Fibroblast of lung (primary cell): ENCODE measurements at regions not wholly inside any gene's neighbourhood (a gene's known extent, or its start where the extent isn't known, plus 50 kb on each side); places are given as distances from the start of the nearest gene placed in this dataset.

ENCODE experiments used
- DNase-seq, 2 donors: peaks; one replicate each; pipeline versions ENCODE4 v3.0.0 to v3.0.0-alpha.2; 2010; ENCODE audit warnings: low read depth in 2 of 2
- H2AFZ ChIP-seq: 2 replicates; pipeline ENCODE4 v1.5.1; 2012; ENCODE audit warnings: low read length, control low read depth, inconsistent platforms
- H3K27ac ChIP-seq: 2 replicates; pipeline ENCODE4 v1.5.1; 2011; ENCODE audit warnings: low read length, control low read depth; ENCODE audit not compliant: insufficient read depth
- H3K27me3 ChIP-seq: 2 replicates; pipeline ENCODE4 v1.5.1; 2011; ENCODE audit warnings: mild to moderate bottlenecking, low read length; ENCODE audit not compliant: control insufficient read depth, insufficient read depth
- H3K36me3 ChIP-seq: 2 replicates; pipeline ENCODE4 v1.5.1; 2011; ENCODE audit warnings: low read length; ENCODE audit not compliant: control insufficient read depth, insufficient read depth
- H3K4me1 ChIP-seq: 2 replicates; pipeline ENCODE4 v1.5.1; 2011; ENCODE audit warnings: low read length; ENCODE audit not compliant: control insufficient read depth, insufficient read depth; ENCODE audit errors: extremely low read depth
- H3K4me2 ChIP-seq: 2 replicates; pipeline ENCODE4 v1.5.1; 2011; ENCODE audit warnings: low read length, control low read depth; ENCODE audit not compliant: insufficient read depth; ENCODE audit errors: extremely low read depth
- H3K4me3 ChIP-seq, 4 experiments: fragments of 200-600 bp in 1 of 4; sonication (generic) in 1 of 4; replicated peaks in 1 of 4; 2 replicates each; pipeline ENCODE4 v1.5.1; 2011 to 2016; ENCODE audit warnings: low read length in 4 of 4, low read depth in 3 of 4, mild to moderate bottlenecking in 3 of 4, control low read depth in 2 of 4, inconsistent platforms in 1 of 4, mixed read lengths in 1 of 4; ENCODE audit not compliant: insufficient read depth in 1 of 4; ENCODE audit errors: control extremely low read depth in 1 of 4
- H3K79me2 ChIP-seq: 2 replicates; pipeline ENCODE4 v1.5.1; 2012; ENCODE audit warnings: mild to moderate bottlenecking, low read length, inconsistent platforms; ENCODE audit not compliant: control insufficient read depth, insufficient read depth
- H3K9ac ChIP-seq: 2 replicates; pipeline ENCODE4 v1.5.1; 2011; ENCODE audit warnings: mild to moderate bottlenecking, low read length, control low read depth; ENCODE audit not compliant: insufficient read depth
- H3K9me3 ChIP-seq: 2 replicates; pipeline ENCODE4 v1.5.1; 2012; ENCODE audit warnings: low read depth, low read length; ENCODE audit not compliant: control insufficient read depth, insufficient read depth
- H4K20me1 ChIP-seq: 2 replicates; pipeline ENCODE4 v1.5.1; 2011; ENCODE audit warnings: low read length; ENCODE audit not compliant: control insufficient read depth, insufficient read depth; ENCODE audit errors: extremely low read depth
- CTCF ChIP-seq, 2 donors: IDR thresholded peaks in 1 of 2; conservative IDR thresholded peaks in 1 of 2; 1 replicate in 1 of 2; 2 replicates in 1 of 2; pipeline ENCODE4 v1.5.1; 2011 to 2012; ENCODE audit warnings: low read length in 2 of 2, control low read depth in 1 of 2, inconsistent platforms in 1 of 2, low read depth in 1 of 2, mild to moderate bottlenecking in 1 of 2
- EZH2 ChIP-seq: IDR thresholded peaks from 2 replicates; pipeline ENCODE4 v1.5.1; 2012; ENCODE audit warnings: low read length, control low read depth, mild to moderate bottlenecking; ENCODE audit errors: missing control alignments

DNA sequence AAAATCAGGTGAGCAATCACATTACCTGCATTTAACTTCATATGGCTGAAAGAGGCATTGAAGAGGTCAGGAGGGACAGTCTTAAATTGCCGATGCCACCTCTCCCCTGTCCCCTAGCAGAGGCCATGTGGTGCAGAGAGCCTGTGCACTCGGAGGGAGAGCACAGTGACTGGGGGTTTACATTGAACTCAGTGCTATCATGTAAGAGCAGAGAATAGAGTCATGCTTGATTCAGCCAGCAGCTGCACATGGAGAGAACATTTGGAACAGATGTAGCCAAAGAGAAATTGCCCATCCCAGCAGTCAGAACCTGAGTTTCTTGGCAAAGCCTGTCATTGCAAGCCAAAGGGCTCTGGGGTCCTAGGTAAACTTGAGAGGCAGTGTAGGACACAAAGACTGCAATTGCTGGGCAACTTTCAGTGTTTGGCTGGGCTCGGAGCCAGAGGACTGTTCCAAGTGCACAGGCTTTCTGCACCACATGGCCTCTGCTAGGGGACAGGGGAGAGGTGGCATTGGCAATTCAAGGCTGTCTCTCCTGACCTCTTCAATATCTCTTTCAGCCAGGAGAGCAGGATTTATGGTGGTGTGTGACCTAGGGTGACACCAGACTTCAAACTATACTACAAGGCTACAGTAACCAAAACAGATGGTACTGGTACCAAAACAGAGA, 267.1 kb downstream of the REEP3 start:
- Histone ChIP-seq H3K27me3 (no peaks in the 10 kb centered on the region), H3K36me3 (no peaks in the 10 kb centered on the region), H3K4me2 (no peak overlapping the region), H3K9me3 (no peaks in the 10 kb centered on the region), H3K4me3 (no peak overlapping the region), H3K9ac (no peak overlapping the region), H4K20me1 (no peaks in the 10 kb centered on the region), H2AFZ (no peak overlapping the region), H3K79me2 (no peaks in the 10 kb centered on the region), H3K4me1 (no peaks in the 10 kb centered on the region), H3K27ac (no peak overlapping the region)
- no peak for DNase-seq
- TF ChIP-seq EZH2 (no peak), CTCF (conservative IDR thresholded peaks at IDR 0.05 in 1 of 2, IDR thresholded peaks at IDR 0.05 in 1 of 2; ENCODE audit: low read depth in 1 of 2, low read length in 2 of 2) (no peak)

GRCh38 chr10:63795094-63795860, 274.1 kb downstream of the REEP3 start:
- H3K4me3 ChIP-seq, result no peak overlapping the region
- H3K27ac ChIP-seq, result no peak overlapping the region
- no peak overlapping the region for H2AFZ ChIP-seq
- H4K20me1 ChIP-seq, result no peaks in the 10 kb centered on the region
- H3K4me2 ChIP-seq, result no peak overlapping the region
- no peaks in the 10 kb centered on the region for H3K4me1 ChIP-seq
- no peaks in the 10 kb centered on the region for H3K36me3 ChIP-seq
- H3K27me3 ChIP-seq, result peaks cover 5% of the 10 kb centered on the region
- TF ChIP-seq CTCF (conservative IDR thresholded peaks at IDR 0.05 in 1 of 2, IDR thresholded peaks at IDR 0.05 in 1 of 2; ENCODE audit: low read depth in 1 of 2, low read length in 2 of 2) (no peak), EZH2 (no peak)
- no peak for DNase-seq
- no peak overlapping the region for H3K9ac ChIP-seq
- no peaks in the 10 kb centered on the region for H3K9me3 ChIP-seq
- no peaks in the 10 kb centered on the region for H3K79me2 ChIP-seq

DNA sequence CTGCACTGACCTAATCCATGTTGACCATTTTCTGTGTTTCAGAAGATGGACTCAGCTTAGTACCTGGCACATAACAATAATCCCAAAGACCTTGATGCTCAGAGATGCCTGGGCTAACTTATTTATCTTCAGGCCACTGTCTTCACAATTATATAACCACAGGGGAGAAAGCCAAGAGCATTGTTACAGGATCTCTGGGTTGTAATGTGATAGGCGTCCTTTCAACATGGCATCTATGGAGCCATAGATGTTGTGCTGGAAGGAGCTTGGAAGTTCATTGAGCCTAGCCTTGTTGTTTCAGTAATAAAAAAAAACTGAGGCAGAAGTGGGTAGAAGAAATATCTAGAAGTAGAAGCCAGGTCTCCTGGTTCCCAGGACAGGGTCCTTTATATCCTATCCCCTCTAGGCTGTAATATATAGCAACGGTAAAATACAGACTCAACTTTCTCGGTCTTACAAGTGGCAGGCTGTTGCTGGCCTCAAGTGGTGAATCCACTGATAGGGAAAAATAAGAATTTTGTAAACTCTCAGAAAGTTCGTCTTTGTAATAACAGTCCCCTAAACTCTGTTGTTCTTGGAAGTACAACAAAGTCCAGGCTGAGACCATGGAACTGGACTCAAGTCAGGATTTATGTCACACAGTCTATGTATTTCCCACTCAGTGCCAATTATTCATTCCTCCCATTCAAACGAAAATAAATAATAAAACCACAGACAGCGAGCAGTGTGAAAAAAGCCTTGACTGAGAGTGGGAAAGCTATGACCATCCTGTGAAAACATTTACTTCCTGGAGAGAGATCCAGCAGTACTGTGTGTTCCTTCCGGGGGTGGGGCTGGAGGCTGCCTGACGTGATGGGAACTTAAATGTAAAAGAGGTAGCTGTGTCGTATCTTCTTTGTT, 277.6 kb downstream of the REEP3 start:
- Histone ChIP-seq H4K20me1 (no peaks in the 10 kb centered on the region), H3K36me3 (no peaks in the 10 kb centered on the region), H3K4me3 (peak overlapping the region in 2 of 4 experiments; percentile 4 to 8), H3K9ac (no peak overlapping the region), H3K27ac (no peak overlapping the region), H3K4me1 (no peaks in the 10 kb centered on the region), H3K27me3 (peaks cover 5% of the 10 kb centered on the region), H3K4me2 (peak overlapping the region; percentile 46), H3K9me3 (no peaks in the 10 kb centered on the region), H2AFZ (no peak overlapping the region), H3K79me2 (no peaks in the 10 kb centered on the region)
- no peak for TF ChIP-seq EZH2
- no peak for TF ChIP-seq CTCF (conservative IDR thresholded peaks at IDR 0.05 in 1 of 2, IDR thresholded peaks at IDR 0.05 in 1 of 2; ENCODE audit: low read depth in 1 of 2, low read length in 2 of 2)
- peak; percentile 96 to 98 for DNase-seq
